HCT116 (cell line): ENCODE measurements at regions not wholly inside any gene's neighbourhood (a gene's known extent, or its start where the extent isn't known, plus 50 kb on each side); places are given as distances from the start of the nearest gene placed in this dataset.

ENCODE experiments used
- ATAC-seq: fragments of 200-7000 bp; cut with Tn5 transposase; 2 replicates; pipeline ENCODE4 v1.9.1; 2020; ENCODE audit warnings: mild to moderate bottlenecking, moderate library complexity
- BruUV-seq: library from RNA; stranded (reverse); fragments of 400-500 nt; replicated peaks from 2 replicates; lab custom pipeline; 2021; lab: Mats Ljungman, UMichigan
- CTCF ChIA-PET: fragments of 300-600 bp; sonication (Branson Sonifier 250); formaldehyde crosslinking; loops from one replicate; lab custom pipeline; 2021; ENCODE audit warnings: antibody characterized with exemption; lab: Charles Lee
- POLR2A ChIA-PET: fragments of 300-600, 350-600 bp; sonication (Branson Sonifier 250); formaldehyde crosslinking; loops from one replicate; lab custom pipeline; 2021; ENCODE audit warnings: antibody characterized with exemption; lab: Charles Lee
- RAD21 ChIA-PET, 2 experiments: fragments of 300-600 bp; sonication (Branson Sonifier 250); formaldehyde crosslinking; loops; one replicate each; lab custom pipeline; 2023; ENCODE audit warnings: low total read pairs in 2 of 2; ENCODE audit not compliant: uncharacterized antibody in 2 of 2, unreplicated experiment in 2 of 2, low non-redundant PET in 1 of 2; lab: Charles Lee
- DNase-seq: peaks from one replicate; pipeline ENCODE4 v3.0.0-alpha.2; 2010; ENCODE audit warnings: low read depth, low spot score
- H2AFZ ChIP-seq: fragments of 200-600 bp; shearing (Covaris generic), sonication (generic); 2 replicates; pipeline ENCODE4 v1.6.1; 2017; ENCODE audit warnings: low read depth, mixed run types, mixed read lengths, antibody characterized with exemption, low read length; ENCODE audit not compliant: poor library complexity, severe bottlenecking
- H3K27ac ChIP-seq: 2 replicates; pipeline ENCODE4 v1.5.1; 2012; ENCODE audit warnings: low read depth, low read length
- H3K27me3 ChIP-seq: fragments of 200-600 bp; sonication (generic); 2 replicates; pipeline ENCODE4 v1.6.1; 2016; ENCODE audit warnings: mixed run types, low read length, mixed read lengths; ENCODE audit not compliant: insufficient read depth
- H3K36me3 ChIP-seq, 2 experiments: fragments of 200-500 bp in 1 of 2; fragments of 200-600 bp in 1 of 2; sonication (Bioruptor generic) in 1 of 2; sonication (generic) in 1 of 2; 2 replicates each; pipeline versions ENCODE4 v1.5.1 to v1.6.1; 2014 to 2016; ENCODE audit warnings: low read length in 2 of 2, inconsistent platforms in 1 of 2, mixed read lengths in 1 of 2, mixed run types in 1 of 2; ENCODE audit not compliant: insufficient read depth in 2 of 2, control insufficient read depth in 1 of 2
- H3K4me1 ChIP-seq, 2 experiments: fragments of 200-600 bp in 1 of 2; sonication (generic) in 1 of 2; 2 replicates each; pipeline versions ENCODE4 v1.5.1 to v1.6.1; 2012 to 2017; ENCODE audit warnings: low read length in 2 of 2, inconsistent platforms in 1 of 2, mild to moderate bottlenecking in 1 of 2, mixed read lengths in 1 of 2, mixed run types in 1 of 2, moderate library complexity in 1 of 2; ENCODE audit not compliant: insufficient read depth in 2 of 2, control insufficient read depth in 1 of 2
- H3K4me2 ChIP-seq: fragments of 200-600 bp; sonication (generic); 2 replicates; pipeline ENCODE4 v1.6.1; 2017; ENCODE audit warnings: mixed run types, low read length, mixed read lengths
- H3K4me3 ChIP-seq, 2 experiments: fragments of 200-600 bp in 1 of 2; sonication (generic) in 1 of 2; replicated peaks in 1 of 2; 2 replicates each; pipeline ENCODE4 v1.5.1; 2011 to 2016; ENCODE audit warnings: low read length in 2 of 2, control low read depth in 1 of 2, low read depth in 1 of 2, mild to moderate bottlenecking in 1 of 2, mixed read lengths in 1 of 2, mixed run types in 1 of 2
- H3K79me2 ChIP-seq: fragments of 200-600 bp; sonication (generic); 2 replicates; pipeline ENCODE4 v1.6.1; 2017; ENCODE audit warnings: mild to moderate bottlenecking, mixed run types, low read length, moderate library complexity, mixed read lengths; ENCODE audit not compliant: insufficient read depth
- H3K9ac ChIP-seq: fragments of 200-600 bp; sonication (generic); 2 replicates; pipeline ENCODE4 v1.6.1; 2016; ENCODE audit warnings: low read length, mixed read lengths
- H3K9me2 ChIP-seq: fragments of 200-600 bp; sonication (generic), shearing (Covaris generic); 2 replicates; pipeline ENCODE4 v1.6.1; 2017; ENCODE audit warnings: mixed run types, mild to moderate bottlenecking, moderate library complexity; ENCODE audit not compliant: insufficient read depth
- H3K9me3 ChIP-seq, 2 experiments: fragments of 200-500 bp in 1 of 2; fragments of 200-600 bp in 1 of 2; sonication (Bioruptor generic) in 1 of 2; sonication (generic) in 1 of 2; 2 replicates each; pipeline ENCODE4 v1.6.1; 2014 to 2017; ENCODE audit warnings: low read length in 2 of 2, mixed read lengths in 2 of 2, inconsistent platforms in 1 of 2, low read depth in 1 of 2, mild to moderate bottlenecking in 1 of 2, mixed run types in 1 of 2, moderate library complexity in 1 of 2; ENCODE audit not compliant: control insufficient read depth in 1 of 2, insufficient read depth in 1 of 2
- H4K20me1 ChIP-seq: fragments of 200-600 bp; sonication (generic), shearing (Covaris generic); 2 replicates; pipeline ENCODE4 v1.6.1; 2017; ENCODE audit warnings: mixed run types, mild to moderate bottlenecking, moderate library complexity; ENCODE audit not compliant: insufficient read depth
- CBX3 ChIP-seq: IDR thresholded peaks from 2 replicates; pipeline ENCODE4 v1.6.1; 2012; ENCODE audit warnings: low read depth
- CEBPB ChIP-seq: IDR thresholded peaks from 2 replicates; pipeline ENCODE4 v1.6.1; 2012; ENCODE audit warnings: low read depth
- EGR1 ChIP-seq: IDR thresholded peaks from 2 replicates; pipeline ENCODE4 v1.6.1; 2012; ENCODE audit warnings: low read depth
- FOSL1 ChIP-seq: IDR thresholded peaks from 2 replicates; pipeline ENCODE4 v1.6.1; 2012; ENCODE audit warnings: low read depth
- POLR2A ChIP-seq: IDR thresholded peaks from 2 replicates; pipeline ENCODE4 v1.7.0; 2011; ENCODE audit warnings: borderline replicate concordance; ENCODE audit not compliant: insufficient read depth, insufficient read length; ENCODE audit errors: extremely low read depth
- RAD21 ChIP-seq: IDR thresholded peaks from 2 replicates; pipeline ENCODE4 v1.6.1; 2012; ENCODE audit warnings: low read depth, mild to moderate bottlenecking
- SIN3A ChIP-seq: IDR thresholded peaks from 2 replicates; pipeline ENCODE4 v1.6.1; 2012; ENCODE audit warnings: low read depth
- SP1 ChIP-seq: IDR thresholded peaks from 2 replicates; pipeline ENCODE4 v1.6.1; 2012; ENCODE audit warnings: low read depth
- ZFX ChIP-seq: fragments of 450-650 bp; IDR thresholded peaks from 2 replicates; pipeline ENCODE4 v1.6.1; 2017
- ZNF274 ChIP-seq: fragments of 200-500 bp; sonication (Bioruptor generic); IDR thresholded peaks from 2 replicates; pipeline ENCODE4 v1.6.1; 2014; ENCODE audit warnings: mild to moderate bottlenecking, low read depth, low read length, inconsistent platforms
- intact Hi-C: fragments of 100-400 bp; cut with micrococcal nuclease; formaldehyde crosslinking; loops from 2 replicates; pipeline ENCODE4 v1.10.0; 2022
- TF ChIP-seq, protein P1 (sequence below): IDR thresholded peaks from 2 replicates; pipeline ENCODE4 v1.6.1; 2012
- TF ChIP-seq, protein P2 (sequence below), 3 experiments: fragments of 200-600 bp in 1 of 3; sonication (generic) in 1 of 3; IDR thresholded peaks in 2 of 3; conservative IDR thresholded peaks in 1 of 3; 2 replicates each; pipeline ENCODE4 v1.5.1; 2012 to 2017; ENCODE audit warnings: low read depth in 2 of 3, low read length in 2 of 3, antibody characterized with exemption in 1 of 3, borderline replicate concordance in 1 of 3, control low read depth in 1 of 3, mild to moderate bottlenecking in 1 of 3, mixed read lengths in 1 of 3, mixed run types in 1 of 3, moderate library complexity in 1 of 3; ENCODE audit not compliant: insufficient read depth in 1 of 3
- TF ChIP-seq, protein P3 (sequence below): IDR thresholded peaks from 2 replicates; pipeline ENCODE4 v1.6.1; 2012
- TF ChIP-seq, protein P4 (sequence below): IDR thresholded peaks from 2 replicates; pipeline ENCODE4 v1.6.1; 2012; ENCODE audit warnings: low read depth
- TF ChIP-seq, protein P5 (sequence below): IDR thresholded peaks from 2 replicates; pipeline ENCODE4 v1.6.1; 2011; ENCODE audit warnings: mild to moderate bottlenecking, low read length, moderate library complexity; ENCODE audit not compliant: insufficient replicate concordance; ENCODE audit errors: extremely low read depth

DNA sequence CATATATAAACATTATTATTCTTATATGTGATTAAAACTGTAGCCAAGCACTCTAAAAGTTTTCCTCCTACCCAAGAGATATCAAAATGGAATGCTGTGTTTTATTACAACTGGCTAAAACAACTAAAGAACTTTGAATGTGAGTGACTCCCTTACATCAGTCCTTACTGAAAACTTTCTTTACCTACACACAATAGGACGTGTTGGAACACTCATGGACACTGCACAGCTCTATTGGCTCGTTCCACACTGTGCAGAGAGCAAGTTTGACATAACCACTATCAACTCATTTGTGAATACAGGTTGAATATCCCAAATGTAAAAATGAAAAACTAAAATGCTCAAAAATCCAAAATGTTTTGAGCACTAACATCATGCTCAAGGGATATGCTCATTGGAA, 650.6 kb downstream of the SLC4A3 start:
- Histone ChIP-seq H3K36me3 (no peaks in the 10 kb centered on the region), H3K79me2 (no peaks in the 10 kb centered on the region), H4K20me1 (no peaks in the 10 kb centered on the region), H3K9me2 (no peaks in the 10 kb centered on the region), H3K4me3 (no peak overlapping the region), H3K9me3 (no peaks in the 10 kb centered on the region), H2AFZ (no peak overlapping the region), H3K4me1 (peaks cover 0 to 52% of the 10 kb centered on the region in 2 experiments; a peak in 3 of 4 replicates), H3K9ac (no peak overlapping the region), H3K4me2 (no peak overlapping the region)
- ATAC-seq, result no peak
- BruUV-seq, result no TSS peak
- POLR2A ChIA-PET, result no interaction called here
- intact Hi-C loops, result no loop called here
- DNase-seq, result no peak
- CTCF ChIA-PET, result no interaction called here
- TF ChIP-seq, protein P1, sequence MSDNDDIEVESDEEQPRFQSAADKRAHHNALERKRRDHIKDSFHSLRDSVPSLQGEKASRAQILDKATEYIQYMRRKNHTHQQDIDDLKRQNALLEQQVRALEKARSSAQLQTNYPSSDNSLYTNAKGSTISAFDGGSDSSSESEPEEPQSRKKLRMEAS, result no peak
- TF ChIP-seq ZFX (no peak), SP1 (no peak), FOSL1 (no peak), CBX3 (no peak), RAD21 (no peak), EGR1 (no peak), SIN3A (no peak), CEBPB (no peak), POLR2A (no peak), ZNF274 (no peak)
- TF ChIP-seq, protein P2, sequence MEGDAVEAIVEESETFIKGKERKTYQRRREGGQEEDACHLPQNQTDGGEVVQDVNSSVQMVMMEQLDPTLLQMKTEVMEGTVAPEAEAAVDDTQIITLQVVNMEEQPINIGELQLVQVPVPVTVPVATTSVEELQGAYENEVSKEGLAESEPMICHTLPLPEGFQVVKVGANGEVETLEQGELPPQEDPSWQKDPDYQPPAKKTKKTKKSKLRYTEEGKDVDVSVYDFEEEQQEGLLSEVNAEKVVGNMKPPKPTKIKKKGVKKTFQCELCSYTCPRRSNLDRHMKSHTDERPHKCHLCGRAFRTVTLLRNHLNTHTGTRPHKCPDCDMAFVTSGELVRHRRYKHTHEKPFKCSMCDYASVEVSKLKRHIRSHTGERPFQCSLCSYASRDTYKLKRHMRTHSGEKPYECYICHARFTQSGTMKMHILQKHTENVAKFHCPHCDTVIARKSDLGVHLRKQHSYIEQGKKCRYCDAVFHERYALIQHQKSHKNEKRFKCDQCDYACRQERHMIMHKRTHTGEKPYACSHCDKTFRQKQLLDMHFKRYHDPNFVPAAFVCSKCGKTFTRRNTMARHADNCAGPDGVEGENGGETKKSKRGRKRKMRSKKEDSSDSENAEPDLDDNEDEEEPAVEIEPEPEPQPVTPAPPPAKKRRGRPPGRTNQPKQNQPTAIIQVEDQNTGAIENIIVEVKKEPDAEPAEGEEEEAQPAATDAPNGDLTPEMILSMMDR (IDR thresholded peaks at IDR 0.05 in 2 of 3, conservative IDR thresholded peaks at IDR 0.05 in 1 of 3; ENCODE audit: borderline replicate concordance in 1 of 3, insufficient read depth in 1 of 3, low read depth in 2 of 3, low read length in 2 of 3), result no peak
- TF ChIP-seq, protein P3, sequence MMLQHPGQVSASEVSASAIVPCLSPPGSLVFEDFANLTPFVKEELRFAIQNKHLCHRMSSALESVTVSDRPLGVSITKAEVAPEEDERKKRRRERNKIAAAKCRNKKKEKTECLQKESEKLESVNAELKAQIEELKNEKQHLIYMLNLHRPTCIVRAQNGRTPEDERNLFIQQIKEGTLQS, result no peak
- TF ChIP-seq, protein P4, sequence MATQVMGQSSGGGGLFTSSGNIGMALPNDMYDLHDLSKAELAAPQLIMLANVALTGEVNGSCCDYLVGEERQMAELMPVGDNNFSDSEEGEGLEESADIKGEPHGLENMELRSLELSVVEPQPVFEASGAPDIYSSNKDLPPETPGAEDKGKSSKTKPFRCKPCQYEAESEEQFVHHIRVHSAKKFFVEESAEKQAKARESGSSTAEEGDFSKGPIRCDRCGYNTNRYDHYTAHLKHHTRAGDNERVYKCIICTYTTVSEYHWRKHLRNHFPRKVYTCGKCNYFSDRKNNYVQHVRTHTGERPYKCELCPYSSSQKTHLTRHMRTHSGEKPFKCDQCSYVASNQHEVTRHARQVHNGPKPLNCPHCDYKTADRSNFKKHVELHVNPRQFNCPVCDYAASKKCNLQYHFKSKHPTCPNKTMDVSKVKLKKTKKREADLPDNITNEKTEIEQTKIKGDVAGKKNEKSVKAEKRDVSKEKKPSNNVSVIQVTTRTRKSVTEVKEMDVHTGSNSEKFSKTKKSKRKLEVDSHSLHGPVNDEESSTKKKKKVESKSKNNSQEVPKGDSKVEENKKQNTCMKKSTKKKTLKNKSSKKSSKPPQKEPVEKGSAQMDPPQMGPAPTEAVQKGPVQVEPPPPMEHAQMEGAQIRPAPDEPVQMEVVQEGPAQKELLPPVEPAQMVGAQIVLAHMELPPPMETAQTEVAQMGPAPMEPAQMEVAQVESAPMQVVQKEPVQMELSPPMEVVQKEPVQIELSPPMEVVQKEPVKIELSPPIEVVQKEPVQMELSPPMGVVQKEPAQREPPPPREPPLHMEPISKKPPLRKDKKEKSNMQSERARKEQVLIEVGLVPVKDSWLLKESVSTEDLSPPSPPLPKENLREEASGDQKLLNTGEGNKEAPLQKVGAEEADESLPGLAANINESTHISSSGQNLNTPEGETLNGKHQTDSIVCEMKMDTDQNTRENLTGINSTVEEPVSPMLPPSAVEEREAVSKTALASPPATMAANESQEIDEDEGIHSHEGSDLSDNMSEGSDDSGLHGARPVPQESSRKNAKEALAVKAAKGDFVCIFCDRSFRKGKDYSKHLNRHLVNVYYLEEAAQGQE, result no peak
- TF ChIP-seq, protein P5, sequence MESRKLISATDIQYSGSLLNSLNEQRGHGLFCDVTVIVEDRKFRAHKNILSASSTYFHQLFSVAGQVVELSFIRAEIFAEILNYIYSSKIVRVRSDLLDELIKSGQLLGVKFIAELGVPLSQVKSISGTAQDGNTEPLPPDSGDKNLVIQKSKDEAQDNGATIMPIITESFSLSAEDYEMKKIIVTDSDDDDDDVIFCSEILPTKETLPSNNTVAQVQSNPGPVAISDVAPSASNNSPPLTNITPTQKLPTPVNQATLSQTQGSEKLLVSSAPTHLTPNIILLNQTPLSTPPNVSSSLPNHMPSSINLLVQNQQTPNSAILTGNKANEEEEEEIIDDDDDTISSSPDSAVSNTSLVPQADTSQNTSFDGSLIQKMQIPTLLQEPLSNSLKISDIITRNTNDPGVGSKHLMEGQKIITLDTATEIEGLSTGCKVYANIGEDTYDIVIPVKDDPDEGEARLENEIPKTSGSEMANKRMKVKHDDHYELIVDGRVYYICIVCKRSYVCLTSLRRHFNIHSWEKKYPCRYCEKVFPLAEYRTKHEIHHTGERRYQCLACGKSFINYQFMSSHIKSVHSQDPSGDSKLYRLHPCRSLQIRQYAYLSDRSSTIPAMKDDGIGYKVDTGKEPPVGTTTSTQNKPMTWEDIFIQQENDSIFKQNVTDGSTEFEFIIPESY, result no peak
- TF ChIP-seq, all 23 proteins: peak for 0
- RAD21 ChIA-PET, result no interaction called here
- no peak overlapping the region for H3K27ac ChIP-seq
- no peaks in the 10 kb centered on the region for H3K27me3 ChIP-seq
